Hepatocyte (in vitro differentiated cells): ENCODE measurements at regions not wholly inside any gene's neighbourhood (a gene's known extent, or its start where the extent isn't known, plus 50 kb on each side); places are given as distances from the start of the nearest gene placed in this dataset.
"Not testable (repeated sequence)": the region's sequence is repeated elsewhere in the genome, so short reads cannot be mapped to it uniquely, and the experiment has no call there.

Experiments used
- DNase-seq: peaks from one replicate; pipeline ENCODE4 v3.0.0-alpha.2; 2016; ENCODE audit warnings: low spot score
- H2AFZ ChIP-seq: fragments of 200-600 bp; sonication (generic); 2 replicates; pipeline ENCODE4 v1.6.0; 2016; ENCODE audit warnings: antibody characterized with exemption, mild to moderate bottlenecking
- H3K27ac ChIP-seq: fragments of 200-600 bp; sonication (generic); 2 replicates; pipeline ENCODE4 v1.5.1; 2016; ENCODE audit warnings: mild to moderate bottlenecking
- H3K27me3 ChIP-seq: fragments of 200-600 bp; sonication (generic); 2 replicates; pipeline ENCODE4 v1.6.1; 2016
- H3K36me3 ChIP-seq: fragments of 200-600 bp; sonication (generic); replicated peaks from 2 replicates; pipeline ENCODE4 v1.5.1; 2016; ENCODE audit warnings: low read depth; ENCODE audit not compliant: insufficient read depth
- H3K4me1 ChIP-seq: fragments of 200-600 bp; sonication (generic); 2 replicates; pipeline ENCODE4 v1.5.1; 2016; ENCODE audit warnings: mild to moderate bottlenecking, moderate library complexity; ENCODE audit not compliant: insufficient read depth
- H3K4me2 ChIP-seq: fragments of 200-600 bp; sonication (generic); 2 replicates; pipeline ENCODE4 v1.6.0; 2016
- H3K4me3 ChIP-seq: fragments of 200-600 bp; sonication (generic); 2 replicates; pipeline ENCODE4 v1.5.1; 2016; ENCODE audit warnings: mild to moderate bottlenecking
- H3K79me2 ChIP-seq: fragments of 200-600 bp; sonication (generic); 2 replicates; pipeline ENCODE4 v1.6.0; 2017; ENCODE audit warnings: mild to moderate bottlenecking
- H3K9me2 ChIP-seq: fragments of 200-600 bp; sonication (generic); replicated peaks from 2 replicates; pipeline ENCODE4 v1.6.0; 2017; ENCODE audit warnings: mild to moderate bottlenecking; ENCODE audit not compliant: insufficient read depth
- H3K9me3 ChIP-seq: fragments of 200-600 bp; sonication (generic); 2 replicates; pipeline ENCODE4 v1.5.1; 2016; ENCODE audit warnings: low read depth, mild to moderate bottlenecking
- H4K20me1 ChIP-seq: fragments of 200-600 bp; sonication (generic); 2 replicates; pipeline ENCODE4 v1.6.0; 2016; ENCODE audit warnings: mild to moderate bottlenecking; ENCODE audit not compliant: insufficient read depth, poor library complexity, severe bottlenecking
- CTCF ChIP-seq: fragments of 200-600 bp; sonication (generic); IDR thresholded peaks from 2 replicates; pipeline ENCODE4 v1.5.1; 2016; ENCODE audit warnings: antibody characterized with exemption, mild to moderate bottlenecking; ENCODE audit not compliant: poor library complexity
- EZH2 ChIP-seq: fragments of 200-600 bp; sonication (generic); IDR thresholded peaks from 2 replicates; pipeline ENCODE4 v1.6.1; 2016; ENCODE audit warnings: antibody characterized with exemption, mild to moderate bottlenecking, borderline replicate concordance
- EZH2phosphoT487 ChIP-seq: fragments of 200-600 bp; sonication (generic); IDR thresholded peaks from one replicate; pipeline ENCODE4 v1.6.1; 2018; ENCODE audit warnings: antibody characterized with exemption, mild to moderate bottlenecking, low read depth, moderate library complexity; ENCODE audit not compliant: unreplicated experiment, severe bottlenecking
- WGBS: methylation state at CpG from one replicate; pipeline ENCODE4 v1.1.6; 2016; ENCODE audit warnings: low lambda C conversion rate; ENCODE audit errors: missing lambda C conversion rate; 5-methylcytosine and 5-hydroxymethylcytosine counted together

- no peak overlapping the region for H3K27ac ChIP-seq
- no peaks in the 10 kb centered on the region for H3K36me3 ChIP-seq
- H2AFZ ChIP-seq, result no peak overlapping the region
- H3K79me2 ChIP-seq, result no peaks in the 10 kb centered on the region
- no peak for DNase-seq
- no peaks in the 10 kb centered on the region for H3K4me1 ChIP-seq
- 87% methylated on average over 1 of the region's 1 CpG for WGBS
- H4K20me1 ChIP-seq, result no peaks in the 10 kb centered on the region
- TF ChIP-seq CTCF (no peak), EZH2phosphoT487 (no peak), EZH2 (no peak)
- H3K9me2 ChIP-seq, result no peaks in the 10 kb centered on the region
- no peak overlapping the region for H3K4me3 ChIP-seq
- no peaks in the 10 kb centered on the region for H3K9me3 ChIP-seq
- no peak overlapping the region for H3K4me2 ChIP-seq
- H3K27me3 ChIP-seq, result no peaks in the 10 kb centered on the region
These were observed 233.2 kb upstream of the DAB2 start for GRCh38 chr5:39657943-39658342.

GRCh38 chr5:39656600-39656999 is 231.8 kb upstream of the DAB2 start:
- DNase-seq, result no peak
- Histone ChIP-seq H3K4me1 (no peaks in the 10 kb centered on the region), H3K79me2 (no peaks in the 10 kb centered on the region), H3K4me2 (no peak overlapping the region), H3K9me3 (no peaks in the 10 kb centered on the region), H2AFZ (no peak overlapping the region), H3K27me3 (no peaks in the 10 kb centered on the region), H4K20me1 (no peaks in the 10 kb centered on the region), H3K36me3 (no peaks in the 10 kb centered on the region), H3K4me3 (no peak overlapping the region), H3K9me2 (no peaks in the 10 kb centered on the region), H3K27ac (no peak overlapping the region)
- no peak for TF ChIP-seq EZH2phosphoT487
- no peak for TF ChIP-seq EZH2
- TF ChIP-seq CTCF, result no peak

- TF ChIP-seq EZH2phosphoT487, result no peak
- TF ChIP-seq EZH2, result no peak
- no peak for TF ChIP-seq CTCF
- Histone ChIP-seq H3K27ac (no peak overlapping the region), H4K20me1 (no peaks in the 10 kb centered on the region), H3K9me3 (no peaks in the 10 kb centered on the region), H3K9me2 (no peaks in the 10 kb centered on the region), H3K27me3 (no peaks in the 10 kb centered on the region), H3K4me2 (no peak overlapping the region), H3K4me3 (no peak overlapping the region), H3K36me3 (no peaks in the 10 kb centered on the region), H3K4me1 (no peaks in the 10 kb centered on the region), H3K79me2 (no peaks in the 10 kb centered on the region), H2AFZ (no peak overlapping the region)
- 94% methylated on average over 4 of the region's 4 CpGs for WGBS
- no peak for DNase-seq
These were observed 229.9 kb upstream of the DAB2 start for GRCh38 chr5:39654715-39655114.

- not testable (repeated sequence) for H3K4me3 ChIP-seq, H3K27ac ChIP-seq, H4K20me1 ChIP-seq, H2AFZ ChIP-seq, H3K4me1 ChIP-seq, H3K4me2 ChIP-seq, H3K79me2 ChIP-seq, H3K27me3 ChIP-seq, H3K9me2 ChIP-seq, DNase-seq, H3K36me3 ChIP-seq, H3K9me3 ChIP-seq
- WGBS, result 87% methylated on average over 6 of the region's 6 CpGs
These were observed 227.7 kb upstream of the DAB2 start for GRCh38 chr5:39652481-39652880.
